WTC11 (cell line): ENCODE measurements at regions not wholly inside any gene's neighbourhood (a gene's known extent, or its start where the extent isn't known, plus 50 kb on each side); places are given as distances from the start of the nearest gene placed in this dataset.
A peak's percentile ranks its signal among the peaks of the same experiment; 100 is the strongest.

Experiments used
- ATAC-seq: fragments of 200-7000 bp; cut with Tn5 transposase; 2 replicates; pipeline ENCODE4 v1.10.0; 2021; ENCODE audit warnings: mild to moderate bottlenecking, moderate library complexity
- CTCF ChIA-PET: fragments of 300-600 bp; sonication (Branson Sonifier 250); formaldehyde crosslinking; loops from one replicate; lab custom pipeline; 2021; ENCODE audit warnings: antibody characterized with exemption; lab: Charles Lee
- POLR2A ChIA-PET: fragments of 350-600 bp; sonication (Branson Sonifier 250); formaldehyde crosslinking; loops from one replicate; lab custom pipeline; 2021; ENCODE audit warnings: antibody characterized with exemption; lab: Charles Lee
- DNase-seq: peaks from one replicate; pipeline ENCODE4 v3.0.0; 2021; ENCODE audit warnings: low spot score
- H3K27ac Mint-ChIP-seq: 2 replicates; pipeline ENCODE4 v1.8.0; 2021; ENCODE audit warnings: mixed read lengths
- H3K27me3 Mint-ChIP-seq: 2 replicates; pipeline ENCODE4 v1.8.0; 2021; ENCODE audit warnings: low read depth, mild to moderate bottlenecking, moderate library complexity, mixed read lengths
- H3K36me3 Mint-ChIP-seq: 2 replicates; pipeline ENCODE4 v1.8.0; 2021; ENCODE audit warnings: mixed read lengths
- H3K4me1 Mint-ChIP-seq: 2 replicates; pipeline ENCODE4 v1.8.0; 2022; ENCODE audit warnings: mixed read lengths
- H3K4me3 Mint-ChIP-seq: 2 replicates; pipeline ENCODE4 v1.8.0; 2021; ENCODE audit warnings: mild to moderate bottlenecking, moderate library complexity, mixed read lengths
- H3K9me3 Mint-ChIP-seq: 2 replicates; pipeline ENCODE4 v1.8.0; 2021; ENCODE audit warnings: mixed read lengths
- ERG ChIP-seq: fragments of 250-450 bp; sonication (Bioruptor Pico); IDR thresholded peaks from 2 replicates; pipeline ENCODE4 v1.8.0; 2021; ENCODE audit warnings: mild to moderate bottlenecking
- FOXJ3 ChIP-seq: sonication (generic); formaldehyde crosslinking; IDR thresholded peaks from 2 replicates; pipeline ENCODE4 v1.9.0; 2021; ENCODE audit warnings: missing genetic modification reagents, mild to moderate bottlenecking, borderline replicate concordance
- HMGA2 ChIP-seq: fragments of 250-450 bp; sonication (Bioruptor Pico); IDR thresholded peaks from 2 replicates; pipeline ENCODE4 v1.4.0; 2021; ENCODE audit warnings: mild to moderate bottlenecking, moderate library complexity
- MLX ChIP-seq: sonication (generic); formaldehyde crosslinking; IDR thresholded peaks from 2 replicates; pipeline ENCODE4 v1.8.1; 2023; ENCODE audit warnings: mild to moderate bottlenecking, missing genetic modification reagents, moderate library complexity
- NR2C2 ChIP-seq: sonication (generic); formaldehyde crosslinking; IDR thresholded peaks from 2 replicates; pipeline ENCODE4 v1.8.0; 2022; ENCODE audit warnings: mild to moderate bottlenecking, missing genetic modification reagents
- RELA ChIP-seq: sonication (generic); formaldehyde crosslinking; IDR thresholded peaks from 2 replicates; pipeline ENCODE4 v1.8.1; 2022; ENCODE audit warnings: missing genetic modification reagents, mild to moderate bottlenecking, borderline replicate concordance
- SP1 ChIP-seq: sonication (generic); formaldehyde crosslinking; conservative IDR thresholded peaks from 2 replicates; pipeline ENCODE4 v1.8.1; 2022; ENCODE audit warnings: missing genetic modification reagents
- ZNF121 ChIP-seq: sonication (generic); formaldehyde crosslinking; IDR thresholded peaks from 2 replicates; pipeline ENCODE4 v1.8.0; 2023; ENCODE audit warnings: missing genetic modification reagents
- ZNF263 ChIP-seq: sonication (generic); formaldehyde crosslinking; IDR thresholded peaks from 2 replicates; pipeline ENCODE4 v1.8.1; 2022; ENCODE audit warnings: low read depth, mild to moderate bottlenecking, moderate library complexity, missing genetic modification reagents
- ZNF281 ChIP-seq: sonication (generic); formaldehyde crosslinking; IDR thresholded peaks from 2 replicates; pipeline ENCODE4 v1.8.0; 2023; ENCODE audit warnings: mild to moderate bottlenecking, missing genetic modification reagents
- ZNF317 ChIP-seq: sonication (generic); formaldehyde crosslinking; IDR thresholded peaks from 2 replicates; pipeline ENCODE4 v1.8.1; 2023; ENCODE audit warnings: low read depth, mild to moderate bottlenecking, moderate library complexity, missing genetic modification reagents, borderline replicate concordance
- ZNF396 ChIP-seq: fragments of 250-450 bp; sonication (Bioruptor Pico); IDR thresholded peaks from 2 replicates; pipeline ENCODE4 v1.8.0; 2021; ENCODE audit warnings: mild to moderate bottlenecking, moderate library complexity, borderline replicate concordance
- ZNF423 ChIP-seq: fragments of 250-450 bp; sonication (Bioruptor Pico); IDR thresholded peaks from 2 replicates; pipeline ENCODE4 v2.1.2; 2022; ENCODE audit warnings: mild to moderate bottlenecking, moderate library complexity
- TF ChIP-seq, protein P1 (sequence below): sonication (generic); formaldehyde crosslinking; IDR thresholded peaks from 2 replicates; pipeline ENCODE4 v1.8.1; 2022; ENCODE audit warnings: mild to moderate bottlenecking, missing genetic modification reagents, moderate library complexity, borderline replicate concordance
- TF ChIP-seq, protein P2 (sequence below): fragments of 250-450 bp; sonication (Bioruptor Pico); IDR thresholded peaks from 2 replicates; pipeline ENCODE4 v1.9.0; 2021; ENCODE audit warnings: mild to moderate bottlenecking, borderline replicate concordance

GRCh38 chr10:64546073-64546472 is 1024.9 kb downstream of the REEP3 start (continued):
- TF ChIP-seq ZNF281 (CRISPR knock-in tag) (no peak), FOXJ3 (CRISPR knock-in tag) (no peak), ERG (CRISPR knock-in tag) (no peak), HMGA2 (CRISPR knock-in tag) (no peak), SP1 (CRISPR knock-in tag) (no peak)
- TF ChIP-seq, protein P1, sequence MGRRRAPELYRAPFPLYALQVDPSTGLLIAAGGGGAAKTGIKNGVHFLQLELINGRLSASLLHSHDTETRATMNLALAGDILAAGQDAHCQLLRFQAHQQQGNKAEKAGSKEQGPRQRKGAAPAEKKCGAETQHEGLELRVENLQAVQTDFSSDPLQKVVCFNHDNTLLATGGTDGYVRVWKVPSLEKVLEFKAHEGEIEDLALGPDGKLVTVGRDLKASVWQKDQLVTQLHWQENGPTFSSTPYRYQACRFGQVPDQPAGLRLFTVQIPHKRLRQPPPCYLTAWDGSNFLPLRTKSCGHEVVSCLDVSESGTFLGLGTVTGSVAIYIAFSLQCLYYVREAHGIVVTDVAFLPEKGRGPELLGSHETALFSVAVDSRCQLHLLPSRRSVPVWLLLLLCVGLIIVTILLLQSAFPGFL = no peak
- TF ChIP-seq, all 79 proteins: peak for 0

DNA sequence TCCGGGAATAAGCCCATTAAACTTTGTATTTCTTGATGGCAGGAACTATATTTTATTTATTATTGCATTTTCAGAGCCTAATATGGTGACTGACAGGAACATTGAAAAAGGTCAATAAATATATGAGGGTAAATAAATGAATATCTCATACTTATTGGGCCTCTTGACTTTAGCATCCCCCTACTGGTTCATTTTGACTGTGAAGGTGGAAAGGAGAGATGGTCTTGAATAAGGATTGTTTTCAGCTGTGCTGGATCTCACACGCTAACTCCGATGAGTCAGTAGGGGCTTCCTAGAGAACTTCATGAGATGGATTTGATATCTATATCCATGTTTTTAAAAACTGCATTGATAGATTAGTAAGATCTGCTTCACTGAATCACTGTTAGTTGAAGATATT is 1026.0 kb downstream of the REEP3 start:
- ATAC-seq = peak; percentile 52; the same call in 1 of the 2 replicates
- ChIA-PET CTCF (no interaction called here), POLR2A (no interaction called here)
- peaks cover 24% of the 10 kb centered on the region for H3K4me1 Mint-ChIP-seq
- no peak overlapping the region for H3K27ac Mint-ChIP-seq
- TF ChIP-seq, protein P2, sequence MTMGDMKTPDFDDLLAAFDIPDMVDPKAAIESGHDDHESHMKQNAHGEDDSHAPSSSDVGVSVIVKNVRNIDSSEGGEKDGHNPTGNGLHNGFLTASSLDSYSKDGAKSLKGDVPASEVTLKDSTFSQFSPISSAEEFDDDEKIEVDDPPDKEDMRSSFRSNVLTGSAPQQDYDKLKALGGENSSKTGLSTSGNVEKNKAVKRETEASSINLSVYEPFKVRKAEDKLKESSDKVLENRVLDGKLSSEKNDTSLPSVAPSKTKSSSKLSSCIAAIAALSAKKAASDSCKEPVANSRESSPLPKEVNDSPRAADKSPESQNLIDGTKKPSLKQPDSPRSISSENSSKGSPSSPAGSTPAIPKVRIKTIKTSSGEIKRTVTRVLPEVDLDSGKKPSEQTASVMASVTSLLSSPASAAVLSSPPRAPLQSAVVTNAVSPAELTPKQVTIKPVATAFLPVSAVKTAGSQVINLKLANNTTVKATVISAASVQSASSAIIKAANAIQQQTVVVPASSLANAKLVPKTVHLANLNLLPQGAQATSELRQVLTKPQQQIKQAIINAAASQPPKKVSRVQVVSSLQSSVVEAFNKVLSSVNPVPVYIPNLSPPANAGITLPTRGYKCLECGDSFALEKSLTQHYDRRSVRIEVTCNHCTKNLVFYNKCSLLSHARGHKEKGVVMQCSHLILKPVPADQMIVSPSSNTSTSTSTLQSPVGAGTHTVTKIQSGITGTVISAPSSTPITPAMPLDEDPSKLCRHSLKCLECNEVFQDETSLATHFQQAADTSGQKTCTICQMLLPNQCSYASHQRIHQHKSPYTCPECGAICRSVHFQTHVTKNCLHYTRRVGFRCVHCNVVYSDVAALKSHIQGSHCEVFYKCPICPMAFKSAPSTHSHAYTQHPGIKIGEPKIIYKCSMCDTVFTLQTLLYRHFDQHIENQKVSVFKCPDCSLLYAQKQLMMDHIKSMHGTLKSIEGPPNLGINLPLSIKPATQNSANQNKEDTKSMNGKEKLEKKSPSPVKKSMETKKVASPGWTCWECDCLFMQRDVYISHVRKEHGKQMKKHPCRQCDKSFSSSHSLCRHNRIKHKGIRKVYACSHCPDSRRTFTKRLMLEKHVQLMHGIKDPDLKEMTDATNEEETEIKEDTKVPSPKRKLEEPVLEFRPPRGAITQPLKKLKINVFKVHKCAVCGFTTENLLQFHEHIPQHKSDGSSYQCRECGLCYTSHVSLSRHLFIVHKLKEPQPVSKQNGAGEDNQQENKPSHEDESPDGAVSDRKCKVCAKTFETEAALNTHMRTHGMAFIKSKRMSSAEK = no peak
- TF ChIP-seq NR2C2 (CRISPR knock-in tag) = no peak
- no peak for TF ChIP-seq ZNF423
- TF ChIP-seq ZNF396 = no peak
- TF ChIP-seq HMGA2 (CRISPR knock-in tag) = no peak
- no peak for TF ChIP-seq MLX
- no peak for TF ChIP-seq ZNF121 (CRISPR knock-in tag)
- TF ChIP-seq ZNF263 (CRISPR knock-in tag) = no peak
- no peak for TF ChIP-seq RELA
- no peak for TF ChIP-seq ZNF317 (CRISPR knock-in tag)
- H3K27me3 Mint-ChIP-seq = no peaks in the 10 kb centered on the region; the same call in 1 of the 2 replicates
- no peaks in the 10 kb centered on the region for H3K9me3 Mint-ChIP-seq
- no peak for DNase-seq
- no peak overlapping the region for H3K4me3 Mint-ChIP-seq
- no peaks in the 10 kb centered on the region for H3K36me3 Mint-ChIP-seq
